GM12874 (cell line): ENCODE measurements at regions not wholly inside any gene's neighbourhood (a gene's known extent, or its start where the extent isn't known, plus 50 kb on each side); places are given as distances from the start of the nearest gene placed in this dataset.

Experiments
- CTCF ChIP-seq: IDR thresholded peaks from 2 replicates; pipeline ENCODE4 v1.5.1; 2011; ENCODE audit warnings: low read depth, mild to moderate bottlenecking, control low read depth, low read length, moderate library complexity; ENCODE audit not compliant: insufficient read depth

GRCh38 chr6:166106076-166106686, 61.5 kb downstream of the TBXT start:
- TF ChIP-seq CTCF: peak; percentile 76

GRCh38 chr6:166105341-166106075, 62.1 kb downstream of the TBXT start:
- no peak for TF ChIP-seq CTCF

GRCh38 chr6:166104872-166105271, 62.8 kb downstream of the TBXT start:
- no peak for TF ChIP-seq CTCF

GRCh38 chr6:166104107-166104506, 63.5 kb downstream of the TBXT start:
- TF ChIP-seq CTCF: no peak

- TF ChIP-seq CTCF: no peak
Measured at GRCh38 chr6:166101819-166102419, 65.7 kb downstream of the TBXT start.

GRCh38 chr6:166097914-166098522, 69.6 kb downstream of the TBXT start:
- peak; percentile 86 for TF ChIP-seq CTCF

- TF ChIP-seq CTCF: no peak
Measured at GRCh38 chr6:166087852-166088251, 79.8 kb downstream of the TBXT start.
